ENCODE measurements at regions not wholly inside any gene's neighbourhood (a gene's known extent, or its start where the extent isn't known, plus 50 kb on each side); places are given as distances from the start of the nearest gene placed in this dataset.

DNA sequence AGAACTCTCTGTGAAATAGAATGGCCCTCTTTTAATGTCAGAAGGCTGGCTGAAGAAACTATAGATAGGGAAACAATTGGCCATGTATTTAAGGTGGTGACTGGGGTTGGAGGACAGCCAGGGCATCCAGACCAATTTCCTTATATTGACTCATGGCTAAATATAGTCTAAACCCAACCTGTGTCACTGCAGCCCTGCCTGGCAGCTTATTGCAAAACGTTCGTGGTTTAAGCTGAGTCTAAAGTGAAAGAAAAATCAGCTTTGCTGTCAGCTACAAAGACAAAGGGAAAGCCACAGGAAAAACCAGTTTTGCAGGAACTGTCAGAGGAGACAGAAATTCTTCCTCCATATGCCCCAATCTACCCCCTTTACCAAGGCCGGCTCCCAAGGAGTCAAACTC, 902.8 kb upstream of the NDST4 start:
- H3K36me3 ChIP-seq, result no peaks in the 10 kb centered on the region
- no peak for DNase-seq (ENCODE audit: low spot score in 2 of 2)
- no peaks in the 10 kb centered on the region for H3K4me1 ChIP-seq
- TF ChIP-seq, protein P1, sequence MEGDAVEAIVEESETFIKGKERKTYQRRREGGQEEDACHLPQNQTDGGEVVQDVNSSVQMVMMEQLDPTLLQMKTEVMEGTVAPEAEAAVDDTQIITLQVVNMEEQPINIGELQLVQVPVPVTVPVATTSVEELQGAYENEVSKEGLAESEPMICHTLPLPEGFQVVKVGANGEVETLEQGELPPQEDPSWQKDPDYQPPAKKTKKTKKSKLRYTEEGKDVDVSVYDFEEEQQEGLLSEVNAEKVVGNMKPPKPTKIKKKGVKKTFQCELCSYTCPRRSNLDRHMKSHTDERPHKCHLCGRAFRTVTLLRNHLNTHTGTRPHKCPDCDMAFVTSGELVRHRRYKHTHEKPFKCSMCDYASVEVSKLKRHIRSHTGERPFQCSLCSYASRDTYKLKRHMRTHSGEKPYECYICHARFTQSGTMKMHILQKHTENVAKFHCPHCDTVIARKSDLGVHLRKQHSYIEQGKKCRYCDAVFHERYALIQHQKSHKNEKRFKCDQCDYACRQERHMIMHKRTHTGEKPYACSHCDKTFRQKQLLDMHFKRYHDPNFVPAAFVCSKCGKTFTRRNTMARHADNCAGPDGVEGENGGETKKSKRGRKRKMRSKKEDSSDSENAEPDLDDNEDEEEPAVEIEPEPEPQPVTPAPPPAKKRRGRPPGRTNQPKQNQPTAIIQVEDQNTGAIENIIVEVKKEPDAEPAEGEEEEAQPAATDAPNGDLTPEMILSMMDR (IDR thresholded peaks at IDR 0.05), result no peak
- no peak for TF ChIP-seq POLR2AphosphoS5 (IDR thresholded peaks at IDR 0.05)
- TF ChIP-seq EP300 (IDR thresholded peaks at IDR 0.05), result no peak
- TF ChIP-seq POLR2A (IDR thresholded peaks at IDR 0.05), result no peak
- H3K4me3 ChIP-seq, result no peak overlapping the region
- peaks cover 39% of the 10 kb centered on the region for H3K9me3 ChIP-seq
- no peak overlapping the region for H3K27ac ChIP-seq
- H3K27me3 ChIP-seq, result no peaks in the 10 kb centered on the region
- 65% methylated on average over 3 of the region's 3 CpGs for WGBS

DNA sequence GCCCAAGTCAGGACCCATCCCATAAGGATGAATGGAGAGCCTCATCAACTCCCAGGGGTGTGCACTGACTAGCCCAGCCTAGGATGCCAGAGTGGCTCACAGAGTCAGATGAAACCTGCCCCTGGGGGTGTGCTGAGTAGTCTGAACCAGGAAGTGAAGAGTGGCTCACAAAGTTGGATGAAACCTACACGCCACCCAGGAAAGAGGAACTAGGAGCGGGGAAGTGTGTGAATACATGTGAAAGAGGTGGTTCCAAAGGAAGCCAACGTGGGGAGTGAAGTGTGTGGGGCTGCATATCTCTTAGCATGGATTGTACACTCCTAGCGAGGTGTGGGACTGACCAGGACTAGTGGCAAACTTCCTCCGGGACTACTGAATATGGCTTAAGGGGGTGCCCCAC, 902.1 kb upstream of the NDST4 start:
- H3K27ac ChIP-seq, result no peak overlapping the region
- WGBS, result 86% methylated on average over 5 of the region's 5 CpGs
- DNase-seq (ENCODE audit: low spot score in 2 of 2), result no peak
- H3K36me3 ChIP-seq, result no peaks in the 10 kb centered on the region
- TF ChIP-seq POLR2A (IDR thresholded peaks at IDR 0.05), result no peak
- no peak for TF ChIP-seq POLR2AphosphoS5 (IDR thresholded peaks at IDR 0.05)
- TF ChIP-seq EP300 (IDR thresholded peaks at IDR 0.05), result no peak
- TF ChIP-seq, protein P1 (IDR thresholded peaks at IDR 0.05), result no peak
- H3K9me3 ChIP-seq, result peaks cover 39% of the 10 kb centered on the region
- H3K4me3 ChIP-seq, result no peak overlapping the region
- no peaks in the 10 kb centered on the region for H3K4me1 ChIP-seq
- no peaks in the 10 kb centered on the region for H3K27me3 ChIP-seq

DNA sequence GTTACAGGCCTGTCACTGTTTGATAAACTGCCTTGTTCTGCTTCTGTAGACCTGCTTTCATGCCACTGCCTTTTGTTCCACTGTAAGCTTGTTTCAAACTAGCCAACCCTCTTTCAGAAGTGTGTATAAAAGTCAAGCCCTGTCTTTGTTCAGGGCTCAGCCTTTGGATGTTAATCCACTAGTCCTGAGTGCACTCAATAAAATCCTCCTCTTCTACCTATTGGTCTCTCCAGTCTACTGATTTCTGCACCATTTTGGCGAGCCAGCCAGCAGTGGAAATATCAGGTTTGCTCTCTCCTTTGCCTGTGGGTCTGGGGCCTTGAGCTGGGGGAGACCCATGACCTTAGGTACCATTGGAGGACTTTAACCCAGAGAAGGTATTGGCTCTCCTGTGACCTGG, 901.6 kb upstream of the NDST4 start:
- no peak overlapping the region for H3K4me3 ChIP-seq
- peaks cover 34% of the 10 kb centered on the region for H3K9me3 ChIP-seq
- WGBS, result 100% methylated on average over 1 of the region's 1 CpG
- DNase-seq (ENCODE audit: low spot score in 2 of 2), result no peak
- H3K4me1 ChIP-seq, result no peaks in the 10 kb centered on the region
- H3K27ac ChIP-seq, result no peak overlapping the region
- H3K36me3 ChIP-seq, result no peaks in the 10 kb centered on the region
- no peaks in the 10 kb centered on the region for H3K27me3 ChIP-seq
- TF ChIP-seq, protein P1 (IDR thresholded peaks at IDR 0.05), result no peak
- TF ChIP-seq POLR2A (IDR thresholded peaks at IDR 0.05), result no peak

DNA sequence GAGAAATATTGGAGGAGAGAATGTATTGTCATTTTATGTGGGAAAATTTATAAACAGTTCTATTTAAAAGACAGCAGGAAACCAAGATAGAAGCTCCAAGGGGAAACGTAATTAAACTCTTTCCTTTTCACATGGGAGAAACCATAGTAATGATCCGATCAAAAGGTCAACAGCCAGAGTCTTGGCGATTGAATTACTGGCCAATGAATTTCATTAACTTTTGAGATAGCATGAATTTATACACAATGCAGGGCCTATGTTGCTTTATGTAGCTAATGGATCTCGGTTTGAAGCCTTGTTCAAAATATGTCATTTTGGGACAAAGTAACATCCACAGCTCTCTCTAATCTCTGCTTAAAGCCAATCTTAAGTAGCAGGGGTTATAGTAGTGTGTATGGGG, 897.5 kb upstream of the NDST4 start:
- Histone ChIP-seq H3K27ac (no peak overlapping the region), H3K4me3 (no peak overlapping the region), H3K36me3 (no peaks in the 10 kb centered on the region), H3K9me3 (peaks cover 10% of the 10 kb centered on the region), H3K4me1 (no peaks in the 10 kb centered on the region), H3K27me3 (no peaks in the 10 kb centered on the region)
- DNase-seq (ENCODE audit: low spot score in 2 of 2), result no peak
- WGBS, result 71% methylated on average over 4 of the region's 4 CpGs
- TF ChIP-seq POLR2A (IDR thresholded peaks at IDR 0.05) (no peak), EP300 (IDR thresholded peaks at IDR 0.05) (no peak), POLR2AphosphoS5 (IDR thresholded peaks at IDR 0.05) (no peak)
- TF ChIP-seq, protein P1 (IDR thresholded peaks at IDR 0.05), result no peak

DNA sequence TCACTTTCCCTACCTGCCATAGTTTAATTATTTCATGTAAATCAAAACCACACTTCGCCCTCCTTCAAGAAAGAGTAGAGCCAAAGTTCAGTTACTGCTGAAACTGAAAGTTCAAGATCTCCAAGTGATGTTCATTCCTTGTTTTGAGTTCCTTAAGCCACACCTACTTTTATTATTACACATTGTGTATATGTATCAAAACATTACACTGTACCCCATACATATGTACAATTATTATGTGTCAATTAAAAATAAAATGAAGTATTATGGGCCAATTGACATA, 892.3 kb upstream of the NDST4 start:
- Histone ChIP-seq H3K4me1 (no peaks in the 10 kb centered on the region), H3K27ac (no peak overlapping the region), H3K4me3 (no peak overlapping the region), H3K36me3 (no peaks in the 10 kb centered on the region), H3K27me3 (no peaks in the 10 kb centered on the region), H3K9me3 (no peaks in the 10 kb centered on the region)
- WGBS, result 71% methylated on average over 1 of the region's 1 CpG
- TF ChIP-seq EP300 (IDR thresholded peaks at IDR 0.05) (no peak), POLR2A (IDR thresholded peaks at IDR 0.05) (no peak), POLR2AphosphoS5 (IDR thresholded peaks at IDR 0.05) (no peak)
- TF ChIP-seq, protein P1 (IDR thresholded peaks at IDR 0.05), result no peak
- no peak for DNase-seq (ENCODE audit: low spot score in 2 of 2)

Measured in suprapubic skin (tissue), 4 donors.